OCI-LY3 (cell line): ENCODE measurements at regions not wholly inside any gene's neighbourhood (a gene's known extent, or its start where the extent isn't known, plus 50 kb on each side); places are given as distances from the start of the nearest gene placed in this dataset.

Experiments used
- H2AFZ ChIP-seq: fragments of 200-600, 300-600 bp; shearing (Covaris generic); 2 replicates; pipeline ENCODE4 v1.6.0; 2014; ENCODE audit warnings: antibody characterized with exemption, low read depth, low read length
- H3K27ac ChIP-seq: fragments of 200-600, 300-600 bp; sonication (generic); 2 replicates; pipeline ENCODE4 v1.5.1; 2014; ENCODE audit warnings: mild to moderate bottlenecking, low read length, moderate library complexity, mixed read lengths
- H3K27me3 ChIP-seq: fragments of 200-600, 300-600 bp; sonication (generic); 2 replicates; pipeline ENCODE4 v1.6.1; 2014; ENCODE audit warnings: low read depth, low read length, mixed read lengths
- H3K36me3 ChIP-seq: fragments of 200-600, 300-600 bp; sonication (generic); replicated peaks from 2 replicates; pipeline ENCODE3; 2014; ENCODE audit warnings: low read depth, low read length, mixed read lengths
- H3K4me1 ChIP-seq: fragments of 300-600, 200-600 bp; sonication (generic); 2 replicates; pipeline ENCODE4 v1.6.1; 2014; ENCODE audit warnings: low read length, mixed read lengths
- H3K4me2 ChIP-seq: fragments of 200-600, 300-600 bp; sonication (generic); 2 replicates; pipeline ENCODE4 v1.6.1; 2014; ENCODE audit warnings: low read length, mixed read lengths
- H3K4me3 ChIP-seq: fragments of 300-600, 200-600 bp; sonication (generic); 2 replicates; pipeline ENCODE4 v1.5.1; 2014; ENCODE audit warnings: antibody characterized with exemption, mild to moderate bottlenecking, low read length, moderate library complexity
- H3K79me2 ChIP-seq: fragments of 300-600, 200-600 bp; shearing (Covaris generic); 2 replicates; pipeline ENCODE4 v1.6.1; 2014; ENCODE audit warnings: mild to moderate bottlenecking, low read length, mixed read lengths
- H3K9ac ChIP-seq: fragments of 300-600, 200-600 bp; shearing (Covaris generic); 2 replicates; pipeline ENCODE4 v1.6.0; 2014; ENCODE audit warnings: mild to moderate bottlenecking, low read length, moderate library complexity
- H3K9me3 ChIP-seq: fragments of 200-600, 300-600 bp; shearing (Covaris generic); 2 replicates; pipeline ENCODE4 v1.6.1; 2014; ENCODE audit warnings: low read length, mixed read lengths; ENCODE audit not compliant: insufficient read depth
- H4K20me1 ChIP-seq: fragments of 200-600, 300-600 bp; sonication (generic); 2 replicates; pipeline ENCODE4 v1.6.1; 2016; ENCODE audit warnings: low read length, mixed read lengths; ENCODE audit not compliant: insufficient read depth
- CTCF ChIP-seq: fragments of 200-600, 300-600 bp; sonication (generic); IDR thresholded peaks from 2 replicates; pipeline ENCODE4 v1.5.1; 2014; ENCODE audit warnings: antibody characterized with exemption, low read length, low read depth
- EZH2phosphoT487 ChIP-seq: fragments of 200-600 bp; shearing (Covaris generic); IDR thresholded peaks from 2 replicates; pipeline ENCODE4 v1.6.1; 2018; ENCODE audit warnings: antibody characterized with exemption, mixed run types, low read depth

- Histone ChIP-seq H3K4me2 (no peak overlapping the region), H2AFZ (no peak overlapping the region)
These were observed 108.0 kb upstream of the TBC1D5 start for GRCh38 chr3:17850448-17850847.

GRCh38 chr3:17848102-17848501, 105.7 kb upstream of the TBC1D5 start:
- Histone ChIP-seq H3K4me3 (no peak overlapping the region), H3K79me2 (no peaks in the 10 kb centered on the region), H3K27ac (no peak overlapping the region), H3K27me3 (no peaks in the 10 kb centered on the region), H3K36me3 (no peaks in the 10 kb centered on the region), H2AFZ (no peak overlapping the region), H3K9ac (no peak overlapping the region), H3K4me2 (no peak overlapping the region), H3K4me1 (peaks cover 7% of the 10 kb centered on the region), H3K9me3 (no peaks in the 10 kb centered on the region), H4K20me1 (no peaks in the 10 kb centered on the region)
- TF ChIP-seq EZH2phosphoT487 (no peak), CTCF (no peak)

More at GRCh38 chr3:17850448-17850847, 108.0 kb upstream of the TBC1D5 start:
- Histone ChIP-seq H3K9me3 (no peaks in the 10 kb centered on the region), H3K36me3 (no peaks in the 10 kb centered on the region), H3K27ac (no peak overlapping the region), H3K4me3 (no peak overlapping the region), H3K27me3 (peaks cover 7% of the 10 kb centered on the region), H4K20me1 (no peaks in the 10 kb centered on the region), H3K4me1 (peaks cover 7% of the 10 kb centered on the region), H3K79me2 (no peaks in the 10 kb centered on the region), H3K9ac (no peak overlapping the region)
- TF ChIP-seq CTCF, result no peak
- no peak for TF ChIP-seq EZH2phosphoT487

GRCh38 chr3:17847156-17847555, 104.7 kb upstream of the TBC1D5 start:
- TF ChIP-seq CTCF (no peak), EZH2phosphoT487 (no peak)
- Histone ChIP-seq H3K4me1 (peaks cover 7% of the 10 kb centered on the region), H3K9me3 (no peaks in the 10 kb centered on the region), H2AFZ (no peak overlapping the region), H3K27me3 (no peaks in the 10 kb centered on the region), H3K27ac (no peak overlapping the region), H3K36me3 (no peaks in the 10 kb centered on the region), H4K20me1 (no peaks in the 10 kb centered on the region), H3K79me2 (no peaks in the 10 kb centered on the region), H3K4me2 (0 out of 2 replicates have a peak overlapping the region, but pooled peaks have one; percentile 13), H3K4me3 (no peak overlapping the region), H3K9ac (no peak overlapping the region)

GRCh38 chr3:17846466-17846865, 104.0 kb upstream of the TBC1D5 start:
- H3K27ac ChIP-seq, result no peak overlapping the region
- no peak overlapping the region for H2AFZ ChIP-seq
- no peak overlapping the region for H3K4me3 ChIP-seq

More at GRCh38 chr3:17846466-17846865, 104.0 kb upstream of the TBC1D5 start:
- Histone ChIP-seq H3K9ac (no peak overlapping the region), H3K4me1 (peaks cover 7% of the 10 kb centered on the region), H3K27me3 (peaks cover 4% of the 10 kb centered on the region; the same call in 1 of the 2 replicates), H3K9me3 (no peaks in the 10 kb centered on the region), H3K36me3 (no peaks in the 10 kb centered on the region), H4K20me1 (no peaks in the 10 kb centered on the region), H3K79me2 (no peaks in the 10 kb centered on the region), H3K4me2 (no peak overlapping the region)
- TF ChIP-seq EZH2phosphoT487 (no peak), CTCF (no peak)
